Small intestine (tissue), 7 donors: ENCODE measurements at regions not wholly inside any gene's neighbourhood (a gene's known extent, or its start where the extent isn't known, plus 50 kb on each side); places are given as distances from the start of the nearest gene placed in this dataset.

ENCODE experiments used
- DNase-seq, 2 donors: peaks; one replicate each; pipeline versions ENCODE4 v3.0.0 to v3.0.0-alpha.2; 2013
- FAIRE-seq: peaks from 2 replicates; lab custom pipeline; 2012; peaks lifted over from hg19 to GRCh38; lab: Jason Lieb, UNC
- H3K27ac ChIP-seq, 3 donors: one replicate each; pipeline ENCODE4 v1.5.1; 2013; ENCODE audit warnings: low read length in 2 of 3, mild to moderate bottlenecking in 2 of 3, control low read depth in 1 of 3, inconsistent platforms in 1 of 3, low read depth in 1 of 3, moderate library complexity in 1 of 3
- H3K27me3 ChIP-seq, 3 donors: one replicate each; pipeline ENCODE4 v1.6.1; 2013; ENCODE audit warnings: low read length in 3 of 3, inconsistent platforms in 1 of 3; ENCODE audit not compliant: control insufficient read depth in 3 of 3, insufficient read depth in 3 of 3
- H3K36me3 ChIP-seq, 3 donors: one replicate each; pipeline ENCODE4 v1.6.1; 2013; ENCODE audit warnings: low read length in 3 of 3, inconsistent platforms in 1 of 3, low read depth in 1 of 3, mild to moderate bottlenecking in 1 of 3, moderate library complexity in 1 of 3; ENCODE audit not compliant: control insufficient read depth in 3 of 3, insufficient read depth in 2 of 3
- H3K4me1 ChIP-seq, 3 donors: one replicate each; pipeline ENCODE4 v1.6.1; 2013; ENCODE audit warnings: low read length in 2 of 3, inconsistent platforms in 1 of 3, low read depth in 1 of 3, mild to moderate bottlenecking in 1 of 3, moderate library complexity in 1 of 3; ENCODE audit not compliant: control insufficient read depth in 3 of 3, insufficient read depth in 2 of 3
- H3K4me3 ChIP-seq, 3 donors: one replicate each; pipeline ENCODE4 v1.5.1; 2013; ENCODE audit warnings: low read length in 3 of 3, control low read depth in 1 of 3, inconsistent platforms in 1 of 3, low read depth in 1 of 3, mild to moderate bottlenecking in 1 of 3, moderate library complexity in 1 of 3
- H3K9me3 ChIP-seq, 2 donors: one replicate each; pipeline ENCODE4 v1.6.1; 2013; ENCODE audit warnings: low read depth in 1 of 2, low read length in 1 of 2; ENCODE audit not compliant: control insufficient read depth in 2 of 2, insufficient read depth in 1 of 2
- WGBS, 3 donors: extraction: QIAGEN DNeasy Blood & Tissue Kit; methylation state at CpG; one replicate each; pipeline ENCODE4 v1.1.7; 2013; 5-methylcytosine and 5-hydroxymethylcytosine counted together
- donor health status: healthy with polysubstance abuse.
- donor health status: control.
- donor health status: control.
- donor health status: Bipolar disorder and iron deficiency.
- donor health status: healthy.

GRCh38 chr5:124053340-124053739, 541.4 kb downstream of the CSNK1G3 start:
- no peaks in the 10 kb centered on the region for H3K27me3 ChIP-seq
- FAIRE-seq: no peak
- no peak for DNase-seq
- H3K4me1 ChIP-seq: peaks cover 2 to 12% (median 3%) of the 10 kb centered on the region in 3 donors
- no peak overlapping the region for H3K4me3 ChIP-seq
- WGBS, 3 donors: 73 to 93% (median 82%) methylated on average over 2 of the region's 2 CpGs
- no peaks in the 10 kb centered on the region for H3K36me3 ChIP-seq
- H3K9me3 ChIP-seq: no peaks in the 10 kb centered on the region
- H3K27ac ChIP-seq: no peak overlapping the region

GRCh38 chr5:124052201-124052600, 540.2 kb downstream of the CSNK1G3 start:
- no peaks in the 10 kb centered on the region for H3K36me3 ChIP-seq
- no peaks in the 10 kb centered on the region for H3K27me3 ChIP-seq
- no peak for DNase-seq
- 75 to 83% (median 81%) methylated on average over 2 of the region's 2 CpGs for WGBS, 3 donors
- no peaks in the 10 kb centered on the region for H3K9me3 ChIP-seq
- H3K4me1 ChIP-seq: peaks cover 0 to 5% (median 0%) of the 10 kb centered on the region in 3 donors
- H3K27ac ChIP-seq: no peak overlapping the region
- no peak overlapping the region for H3K4me3 ChIP-seq
- FAIRE-seq: no peak

GRCh38 chr5:124050120-124050770, 538.3 kb downstream of the CSNK1G3 start:
- 64 to 78% (median 77%) methylated on average over 3 of the region's 3 CpGs for WGBS, 3 donors
- no peak overlapping the region for H3K27ac ChIP-seq
- H3K4me1 ChIP-seq: no peaks in the 10 kb centered on the region
- H3K36me3 ChIP-seq: no peaks in the 10 kb centered on the region
- DNase-seq: no peak
- no peak overlapping the region for H3K4me3 ChIP-seq
- H3K27me3 ChIP-seq: no peaks in the 10 kb centered on the region
- FAIRE-seq: no peak
- no peaks in the 10 kb centered on the region for H3K9me3 ChIP-seq

DNA sequence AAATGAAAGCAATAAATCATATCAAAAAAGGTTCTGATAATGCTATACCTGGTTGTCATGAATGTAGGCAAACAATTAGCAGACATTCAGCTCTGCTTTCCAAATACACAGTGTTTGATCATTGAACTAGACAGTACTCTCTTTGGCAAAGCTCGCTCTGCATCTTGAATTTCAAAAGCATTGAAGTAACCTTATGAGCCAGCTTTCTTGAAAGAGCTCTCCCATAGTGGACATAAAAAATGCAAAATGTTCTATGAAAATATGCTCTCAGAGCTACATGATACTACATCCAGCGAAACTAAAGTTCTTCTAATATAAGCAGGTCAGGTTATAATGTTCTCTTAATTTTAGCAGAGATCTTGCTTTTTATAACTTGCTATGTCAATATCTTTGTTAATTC, 533.4 kb downstream of the CSNK1G3 start:
- Histone ChIP-seq H3K4me1 (no peaks in the 10 kb centered on the region), H3K4me3 (no peak overlapping the region), H3K36me3 (no peaks in the 10 kb centered on the region), H3K27me3 (no peaks in the 10 kb centered on the region), H3K27ac (no peak overlapping the region), H3K9me3 (peaks cover 0 to 10% of the 10 kb centered on the region in 2 donors)
- no peak for FAIRE-seq
- DNase-seq: no peak
- 87 to 95% (median 90%) methylated on average over 2 of the region's 2 CpGs for WGBS, 3 donors

DNA sequence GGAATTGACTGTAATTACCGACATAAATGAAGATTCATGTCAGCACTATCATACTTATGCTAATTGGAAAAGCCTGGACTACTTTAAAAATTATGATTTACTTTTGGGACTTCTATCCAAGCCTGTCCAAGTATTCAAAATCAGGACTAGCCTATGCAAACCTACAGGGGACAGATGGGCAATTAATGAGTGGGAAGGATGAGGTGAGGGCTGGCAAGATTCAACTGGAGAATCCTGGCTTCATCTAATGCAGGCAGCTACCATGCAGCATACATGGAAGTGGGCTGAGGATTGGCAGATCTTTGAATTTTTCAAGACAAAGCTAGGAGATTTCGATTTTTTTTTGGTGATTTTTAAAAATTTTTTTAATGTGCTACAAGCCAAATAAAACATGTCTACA, 532.6 kb downstream of the CSNK1G3 start:
- 76 to 91% (median 78%) methylated on average over 2 of the region's 2 CpGs for WGBS, 3 donors
- no peaks in the 10 kb centered on the region for H3K36me3 ChIP-seq
- no peaks in the 10 kb centered on the region for H3K27me3 ChIP-seq
- DNase-seq: no peak
- no peak for FAIRE-seq
- H3K27ac ChIP-seq: no peak overlapping the region
- H3K4me1 ChIP-seq: no peaks in the 10 kb centered on the region
- peaks cover 0 to 10% of the 10 kb centered on the region in 2 donors for H3K9me3 ChIP-seq
- no peak overlapping the region for H3K4me3 ChIP-seq

DNA sequence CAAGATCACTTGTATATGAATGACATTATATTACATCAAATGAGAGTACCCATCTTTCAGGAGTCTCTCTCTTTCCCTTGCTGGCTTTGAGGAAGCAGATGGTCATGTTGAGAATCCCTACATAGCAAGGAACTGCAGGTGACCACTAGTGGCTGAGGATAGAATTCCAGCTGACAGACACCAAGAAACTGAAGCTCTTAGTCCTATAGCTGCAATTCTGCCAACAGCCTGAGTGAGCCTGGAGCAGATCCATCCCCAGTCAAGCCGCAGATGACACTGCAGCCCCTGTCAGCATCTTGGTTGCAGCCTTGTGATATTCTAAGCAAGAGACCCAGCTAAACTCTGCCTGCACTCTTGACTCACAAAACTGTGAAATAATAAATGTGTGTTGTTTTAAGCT, 531.5 kb downstream of the CSNK1G3 start:
- no peak for FAIRE-seq
- H3K27me3 ChIP-seq: no peaks in the 10 kb centered on the region
- peak in 1 of 2 donors; percentile 21 for DNase-seq
- no peaks in the 10 kb centered on the region for H3K4me1 ChIP-seq
- H3K9me3 ChIP-seq: peaks cover 0 to 10% of the 10 kb centered on the region in 2 donors
- no peak overlapping the region for H3K4me3 ChIP-seq
- no peaks in the 10 kb centered on the region for H3K36me3 ChIP-seq
- 89 to 94% (median 93%) methylated on average over 1 of the region's 1 CpG for WGBS, 3 donors
- no peak overlapping the region for H3K27ac ChIP-seq

DNA sequence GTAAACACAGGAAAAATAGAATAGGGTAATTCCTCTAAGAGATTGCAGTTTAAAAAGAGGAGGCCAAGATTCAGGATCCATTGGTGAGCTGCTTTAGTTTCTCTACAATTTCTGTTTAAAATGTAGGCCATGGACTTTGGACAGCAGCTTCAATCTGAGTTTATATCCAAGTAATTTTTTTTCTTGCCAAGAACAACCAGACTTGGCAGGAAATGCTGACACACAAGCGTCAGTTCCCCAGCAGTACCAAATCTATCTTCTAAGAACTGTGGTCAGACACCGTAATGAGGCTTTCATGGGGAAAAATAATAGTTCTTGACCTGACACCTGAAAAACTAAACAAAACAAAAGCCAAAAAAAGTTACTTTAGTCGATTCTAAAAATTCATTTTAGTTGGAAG, 528.8 kb downstream of the CSNK1G3 start:
- Histone ChIP-seq H3K36me3 (no peaks in the 10 kb centered on the region), H3K4me3 (no peak overlapping the region), H3K27me3 (no peaks in the 10 kb centered on the region), H3K4me1 (no peaks in the 10 kb centered on the region), H3K9me3 (peaks cover 0 to 10% of the 10 kb centered on the region in 2 donors), H3K27ac (no peak overlapping the region)
- no peak for DNase-seq
- FAIRE-seq: no peak
- WGBS, 3 donors: 12 to 25% (median 17%) methylated on average over 3 of the region's 3 CpGs

- DNase-seq (no peak), FAIRE-seq (no peak)
- WGBS, 3 donors: 94 to 100% (median 97%) methylated on average over 1 of the region's 1 CpG
- Histone ChIP-seq H3K9me3 (peaks cover 0 to 10% of the 10 kb centered on the region in 2 donors), H3K4me1 (no peaks in the 10 kb centered on the region), H3K4me3 (no peak overlapping the region), H3K27ac (no peak overlapping the region), H3K36me3 (no peaks in the 10 kb centered on the region), H3K27me3 (no peaks in the 10 kb centered on the region)
Observed at GRCh38 chr5:124039410-124039809, 527.4 kb downstream of the CSNK1G3 start.

GRCh38 chr5:124036786-124037185, 524.8 kb downstream of the CSNK1G3 start:
- H3K4me3 ChIP-seq: no peak overlapping the region
- H3K9me3 ChIP-seq: peaks cover 0 to 3% of the 10 kb centered on the region in 2 donors
- FAIRE-seq: no peak
- no peak overlapping the region for H3K27ac ChIP-seq
- H3K36me3 ChIP-seq: no peaks in the 10 kb centered on the region
- DNase-seq: no peak
- no peaks in the 10 kb centered on the region for H3K4me1 ChIP-seq
- H3K27me3 ChIP-seq: no peaks in the 10 kb centered on the region
